ENCODE measurements at regions not wholly inside any gene's neighbourhood (a gene's known extent, or its start where the extent isn't known, plus 50 kb on each side); places are given as distances from the start of the nearest gene placed in this dataset.

- TF ChIP-seq CTCF (IDR thresholded peaks at IDR 0.05; ENCODE audit: insufficient read depth, low read depth, low read length) (no peak), EZH2 (IDR thresholded peaks at IDR 0.05; ENCODE audit: insufficient read depth, low read length) (no peak)
These were observed 1858.4 kb downstream of the EFNA5 start for GRCh38 chr5:105812304-105812703.

Measured in astrocyte (in vitro differentiated cells and primary cell).